A549 (cell line): ENCODE measurements at regions not wholly inside any gene's neighbourhood (a gene's known extent, or its start where the extent isn't known, plus 50 kb on each side); places are given as distances from the start of the nearest gene placed in this dataset.
A peak's percentile ranks its signal among the peaks of the same experiment; 100 is the strongest.

Source experiments
- ATAC-seq, 2 experiments: fragments of 200-7000 bp in 1 of 2; fragments of >200 bp in 1 of 2; cut with Nextera tagmentation in 1 of 2; cut with Tn5 transposase in 1 of 2; 3 replicates each; pipeline versions ENCODE4 v1.8.0 to v1.9.1; 2018 to 2020; ENCODE audit warnings: mild to moderate bottlenecking in 1 of 2, moderate library complexity in 1 of 2
- CTCF ChIA-PET: fragments of 300-600 bp; sonication (Branson Sonifier 250); formaldehyde crosslinking; extraction: SDS; loops from one replicate; lab custom pipeline; 2021; ENCODE audit warnings: antibody characterized with exemption, inconsistent platforms; lab: Yijun Ruan, JAX
- POLR2A ChIA-PET: fragments of 350-600 bp; formaldehyde crosslinking; extraction: SDS; loops from one replicate; lab custom pipeline; 2021; ENCODE audit warnings: antibody characterized with exemption, inconsistent platforms; lab: Yijun Ruan, JAX
- DNase-seq, 2 experiments: peaks; one replicate each; pipeline versions ENCODE4 v3.0.0 to v3.0.0-alpha.2; 2011 to 2016; ENCODE audit warnings: low read depth in 1 of 2, low spot score in 1 of 2
- FAIRE-seq: peaks from 2 replicates; lab custom pipeline; 2011; peaks lifted over from hg19 to GRCh38; lab: Jason Lieb, UNC
- H3K27ac ChIP-seq, 2 experiments: fragments of >200 bp; sonication (Bioruptor Twin); formaldehyde crosslinking; 3 replicates each; pipeline ENCODE4 v1.5.1; 2016 to 2017
- H3K4me1 ChIP-seq: fragments of >200 bp; sonication (Bioruptor Twin); formaldehyde crosslinking; 3 replicates; pipeline ENCODE4 v1.6.1; 2016
- H3K4me2 ChIP-seq: fragments of >200 bp; sonication (Bioruptor Twin); formaldehyde crosslinking; 3 replicates; pipeline ENCODE4 v1.6.1; 2016
- H3K4me3 ChIP-seq: fragments of >200 bp; sonication (Bioruptor Twin); formaldehyde crosslinking; 3 replicates; pipeline ENCODE4 v1.5.1; 2016
- H3K9me3 ChIP-seq: fragments of >200 bp; sonication (Bioruptor Twin); formaldehyde crosslinking; 3 replicates; pipeline ENCODE4 v1.6.1; 2016
- CBX8 ChIP-seq: fragments of 200-600 bp; sonication (generic); IDR thresholded peaks from 2 replicates; pipeline ENCODE4 v1.6.1; 2016
- CHD2 ChIP-seq: fragments of 150-350 bp; IDR thresholded peaks from 2 replicates; pipeline ENCODE4 v1.6.1; 2014; ENCODE audit warnings: low read length; ENCODE audit not compliant: partially characterized antibody
- ELK1 ChIP-seq: fragments of 150-350 bp; IDR thresholded peaks from 2 replicates; pipeline ENCODE4 v1.6.1; 2014; ENCODE audit warnings: low read depth, mild to moderate bottlenecking, low read length
- GATA3 ChIP-seq: IDR thresholded peaks from 2 replicates; pipeline ENCODE4 v1.6.1; 2012; ENCODE audit warnings: borderline replicate concordance
- HMGXB4 ChIP-seq: fragments of 250-450 bp; sonication (Bioruptor Pico); IDR thresholded peaks from 2 replicates; pipeline ENCODE4 v1.5.0; 2021; ENCODE audit warnings: mild to moderate bottlenecking, moderate library complexity, borderline replicate concordance
- HOXA7 ChIP-seq: fragments of 250-450 bp; sonication (Bioruptor Pico); IDR thresholded peaks from 2 replicates; pipeline ENCODE4 v1.5.0; 2020; ENCODE audit warnings: mild to moderate bottlenecking, moderate library complexity
- JUNB ChIP-seq: fragments of >200 bp; sonication (Bioruptor Twin); formaldehyde crosslinking; IDR thresholded peaks from 2 replicates; pipeline ENCODE4 v1.6.1; 2016
- MAFK ChIP-seq: fragments of 450-650 bp; IDR thresholded peaks from 2 replicates; pipeline ENCODE4 v1.6.1; 2014; ENCODE audit not compliant: partially characterized antibody
- PBX3 ChIP-seq: IDR thresholded peaks from 2 replicates; pipeline ENCODE4 v1.6.1; 2012
- RCOR1 ChIP-seq: fragments of 150-350 bp; IDR thresholded peaks from 2 replicates; pipeline ENCODE4 v1.6.1; 2014; ENCODE audit warnings: antibody characterized with exemption, low read length, low read depth
- ZFP36 ChIP-seq: fragments of 450-650 bp; IDR thresholded peaks from 2 replicates; pipeline ENCODE4 v1.6.1; 2014; ENCODE audit warnings: borderline replicate concordance; ENCODE audit not compliant: partially characterized antibody
- WGBS: methylation state at CpG from one replicate; pipeline ENCODE4 v1.1.6; 2017; ENCODE audit errors: missing lambda C conversion rate; 5-methylcytosine and 5-hydroxymethylcytosine counted together

GRCh38 chr16:73347500-73348375, 299.8 kb upstream of the ZFHX3 start:
- H3K4me3 ChIP-seq, result no peak overlapping the region
- WGBS, result 48% methylated on average over 7 of the region's 7 CpGs
- FAIRE-seq (no peak), DNase-seq (no peak), ATAC-seq (no peak; a peak in 1 of 6 replicates)
- TF ChIP-seq PBX3 (no peak), HMGXB4 (CRISPR knock-in tag) (no peak)
- POLR2A ChIA-PET, result no interaction called here
- no peaks in the 10 kb centered on the region for H3K9me3 ChIP-seq
- H3K4me2 ChIP-seq, result no peak overlapping the region
- CTCF ChIA-PET, result no interaction called here
- no peaks in the 10 kb centered on the region for H3K4me1 ChIP-seq
- no peak overlapping the region for H3K27ac ChIP-seq

- no peak overlapping the region for H3K27ac ChIP-seq
- no peak overlapping the region for H3K4me3 ChIP-seq
- DNase-seq (no peak), FAIRE-seq (no peak), ATAC-seq (no peak)
- H3K4me1 ChIP-seq, result peaks cover 8% of the 10 kb centered on the region; the same call in 2 of the 3 replicates
- POLR2A ChIA-PET, result no interaction called here
- CTCF ChIA-PET, result interaction anchor here (1.0 kb wide), 1 partner anchor 12 kb away, joined by 3 read pairs; no protein-coding TSS in a partner anchor
- 0 out of 3 replicates have a peak, but pooled peaks cover 3% of the 10 kb centered on the region for H3K9me3 ChIP-seq
- H3K4me2 ChIP-seq, result no peak overlapping the region
- WGBS, result 42% methylated on average over 6 of the region's 6 CpGs
- TF ChIP-seq ZFP36 (no peak), JUNB (no peak), RCOR1 (no peak), GATA3 (no peak)
These were observed 291.9 kb upstream of the ZFHX3 start for GRCh38 chr16:73339821-73340220.

- 45% methylated on average over 11 of the region's 11 CpGs for WGBS
- no peak for DNase-seq
These were observed 289.7 kb upstream of the ZFHX3 start for GRCh38 chr16:73337373-73338296.

GRCh38 chr16:73329358-73330286, 281.7 kb upstream of the ZFHX3 start:
- ChIA-PET POLR2A (no interaction called here), CTCF (interaction anchor here (0.7 kb wide), 1 partner anchor 160 kb away, joined by 3 read pairs; no protein-coding TSS in a partner anchor)
- DNase-seq (no peak), FAIRE-seq (no peak), ATAC-seq (no peak)
- no peak overlapping the region for H3K4me3 ChIP-seq
- no peaks in the 10 kb centered on the region for H3K4me1 ChIP-seq
- H3K4me2 ChIP-seq, result no peak overlapping the region
- TF ChIP-seq RCOR1 (no peak), ELK1 (no peak), CBX8 (no peak), HMGXB4 (CRISPR knock-in tag) (no peak), HOXA7 (CRISPR knock-in tag) (no peak)
- no peak overlapping the region for H3K27ac ChIP-seq
- 30% methylated on average over 16 of the region's 16 CpGs for WGBS
- H3K9me3 ChIP-seq, result peaks cover 5% of the 10 kb centered on the region; the same call in 1 of the 3 replicates

More at GRCh38 chr16:73337373-73338296, 289.7 kb upstream of the ZFHX3 start:
- H3K4me1 ChIP-seq, result peaks cover 8% of the 10 kb centered on the region; the same call in 2 of the 3 replicates
- peak; percentile 94 for TF ChIP-seq MAFK
- no peak for TF ChIP-seq GATA3
- TF ChIP-seq CHD2, result no peak
- no peak for TF ChIP-seq CBX8
- TF ChIP-seq HOXA7 (CRISPR knock-in tag), result no peak
- POLR2A ChIA-PET, result interaction anchor here (0.6 kb wide), 1 partner anchor 82 kb away, joined by 5 read pairs; no protein-coding TSS in a partner anchor
- H3K4me2 ChIP-seq, result peak overlapping the region; percentile 23; the same call in 1 of the 3 replicates
- 0 out of 3 replicates have a peak, but pooled peaks cover 3% of the 10 kb centered on the region for H3K9me3 ChIP-seq
- no peak overlapping the region for H3K4me3 ChIP-seq
- ATAC-seq, result 0 out of 6 replicates have a peak, but pooled peaks of 1 of the 2 experiments have one; percentile 34
- H3K27ac ChIP-seq, result no peak overlapping the region
- no peak for FAIRE-seq
- CTCF ChIA-PET, result no interaction called here
